ENCODE measurements at regions not wholly inside any gene's neighbourhood (a gene's known extent, or its start where the extent isn't known, plus 50 kb on each side); places are given as distances from the start of the nearest gene placed in this dataset.

DNA sequence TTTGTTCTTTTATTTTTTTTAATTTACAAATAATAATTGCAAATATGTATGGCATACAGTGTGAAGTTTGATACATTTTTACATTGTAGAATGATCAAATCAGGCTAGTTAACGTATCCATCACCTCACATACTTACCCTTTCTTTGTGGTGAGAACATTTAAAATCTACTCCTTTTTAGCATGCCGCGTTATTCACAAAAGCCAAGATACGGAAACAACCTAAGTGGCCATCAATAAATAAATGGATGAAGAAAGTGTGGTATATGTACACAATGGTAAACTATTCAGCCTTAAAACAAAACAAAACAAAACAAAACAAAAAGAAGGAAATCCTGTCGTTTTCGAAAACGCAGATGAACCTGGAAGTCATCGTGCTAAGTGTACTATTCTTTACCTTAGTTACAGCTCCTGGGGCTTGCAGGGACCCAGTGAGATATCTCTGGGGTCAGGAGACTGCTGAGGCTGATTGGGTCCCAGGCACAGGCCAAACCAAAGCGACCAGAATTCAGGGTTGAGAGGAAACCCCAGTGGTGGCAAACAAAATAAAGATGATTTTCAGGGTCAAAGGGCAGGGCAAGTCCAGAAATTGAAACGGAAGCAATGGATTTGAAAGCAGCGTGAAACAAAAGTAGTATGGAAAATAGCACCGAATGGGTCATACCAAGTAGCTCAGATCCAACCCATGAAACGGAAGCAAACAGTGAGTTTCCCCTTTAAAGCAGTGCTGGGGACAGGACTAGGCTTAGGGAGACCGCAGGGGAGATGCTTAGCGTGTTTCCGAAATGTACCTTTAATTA lies 188.2 kb downstream of the PLPP3 start:
- Mint-ChIP-seq H3K4me3 (no peak overlapping the region), H3K27ac (no peak overlapping the region), H3K9me3 (no peaks in the 10 kb centered on the region), H3K36me3 (ENCODE audit: low read depth) (no peaks in the 10 kb centered on the region), H3K27me3 (ENCODE audit: low read depth) (no peaks in the 10 kb centered on the region), H3K4me1 (ENCODE audit: low read depth) (no peaks in the 10 kb centered on the region)

DNA sequence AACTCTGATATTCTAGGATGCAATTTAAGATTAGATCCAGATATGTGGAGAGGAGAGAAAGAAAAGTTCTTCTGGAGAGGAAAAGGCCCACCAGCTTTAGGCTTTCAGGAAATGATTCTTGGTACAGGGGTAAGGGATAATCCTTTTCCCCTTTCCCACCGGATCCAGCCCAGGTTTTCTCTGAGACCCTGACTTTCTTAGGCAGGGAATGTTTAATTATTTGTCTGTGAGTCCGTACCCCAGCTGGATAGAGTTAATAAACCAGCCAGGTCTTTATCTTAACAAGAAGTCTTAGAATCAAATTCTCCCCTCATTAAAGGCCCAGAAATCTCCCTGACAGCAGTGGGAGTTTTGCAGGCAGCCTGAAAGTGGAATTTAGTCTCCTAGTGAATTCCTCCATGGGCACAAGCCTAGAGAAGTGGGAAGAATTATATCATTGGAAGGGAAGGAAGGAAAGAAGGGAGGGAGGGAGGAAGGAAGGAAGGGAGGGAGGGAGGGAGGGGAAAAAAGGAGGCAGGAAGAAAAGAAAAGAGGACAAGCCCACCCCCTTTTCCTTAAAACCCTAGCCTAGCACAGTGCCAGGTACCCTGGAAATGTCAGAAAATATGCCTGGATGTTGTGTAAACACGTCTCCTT lies 189.0 kb downstream of the PLPP3 start:
- H3K4me3 Mint-ChIP-seq, result no peak overlapping the region
- H3K27me3 Mint-ChIP-seq (ENCODE audit: low read depth), result no peaks in the 10 kb centered on the region
- H3K36me3 Mint-ChIP-seq (ENCODE audit: low read depth), result no peaks in the 10 kb centered on the region
- H3K9me3 Mint-ChIP-seq, result no peaks in the 10 kb centered on the region
- no peak overlapping the region for H3K27ac Mint-ChIP-seq
- H3K4me1 Mint-ChIP-seq (ENCODE audit: low read depth), result no peaks in the 10 kb centered on the region

DNA sequence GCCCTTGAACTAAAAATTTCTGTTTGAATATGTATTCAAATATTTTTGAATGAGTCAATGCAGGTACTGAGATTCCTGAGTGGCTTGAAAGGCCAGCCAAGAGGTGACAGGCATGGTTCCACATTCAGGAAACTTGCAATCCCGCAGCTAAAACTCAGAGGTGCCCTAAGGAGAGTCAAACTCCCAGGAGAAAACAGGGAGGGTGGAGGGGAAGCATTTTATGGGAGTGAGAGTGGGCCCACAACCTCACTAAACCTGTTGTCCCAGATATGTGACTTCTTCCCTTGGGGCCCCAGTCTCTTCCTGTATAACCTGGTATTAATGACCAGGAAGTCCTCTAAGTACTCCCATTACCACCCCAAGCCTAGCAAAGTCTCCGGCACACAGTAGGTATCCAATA lies 189.6 kb downstream of the PLPP3 start:
- Mint-ChIP-seq H3K36me3 (ENCODE audit: low read depth) (no peaks in the 10 kb centered on the region), H3K27me3 (ENCODE audit: low read depth) (no peaks in the 10 kb centered on the region), H3K4me3 (no peak overlapping the region), H3K27ac (no peak overlapping the region), H3K9me3 (no peaks in the 10 kb centered on the region), H3K4me1 (ENCODE audit: low read depth) (no peaks in the 10 kb centered on the region)

DNA sequence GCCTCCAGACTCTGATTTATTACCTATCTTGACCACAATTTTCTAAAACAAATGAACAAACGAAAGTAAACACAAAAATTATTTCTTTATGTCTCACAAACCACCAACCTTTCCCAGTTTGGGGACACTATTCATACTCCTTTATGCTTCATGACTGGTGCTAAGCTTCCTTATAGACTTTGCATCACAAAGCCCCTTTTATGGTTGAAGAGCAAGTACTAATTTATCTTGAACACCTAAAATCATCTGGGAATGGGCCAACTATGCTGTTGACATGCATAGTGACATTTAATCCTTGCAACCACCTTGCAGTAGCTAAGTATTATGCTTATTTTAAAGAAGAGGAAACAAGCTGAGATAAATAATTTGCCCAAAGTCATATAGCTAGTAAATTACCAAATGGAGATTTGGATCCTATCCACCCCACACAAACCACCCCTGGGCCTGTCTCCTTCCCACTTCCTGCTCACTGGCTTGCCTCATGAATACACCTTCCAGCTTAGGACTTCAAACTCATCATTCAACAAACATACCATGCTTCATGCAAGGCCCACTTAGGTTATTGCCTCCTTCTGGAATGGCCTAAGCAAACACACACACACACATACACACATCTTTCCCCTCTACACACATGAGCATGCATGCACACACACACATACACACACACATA lies 192.2 kb downstream of the PLPP3 start:
- H3K9me3 Mint-ChIP-seq, result no peaks in the 10 kb centered on the region

DNA sequence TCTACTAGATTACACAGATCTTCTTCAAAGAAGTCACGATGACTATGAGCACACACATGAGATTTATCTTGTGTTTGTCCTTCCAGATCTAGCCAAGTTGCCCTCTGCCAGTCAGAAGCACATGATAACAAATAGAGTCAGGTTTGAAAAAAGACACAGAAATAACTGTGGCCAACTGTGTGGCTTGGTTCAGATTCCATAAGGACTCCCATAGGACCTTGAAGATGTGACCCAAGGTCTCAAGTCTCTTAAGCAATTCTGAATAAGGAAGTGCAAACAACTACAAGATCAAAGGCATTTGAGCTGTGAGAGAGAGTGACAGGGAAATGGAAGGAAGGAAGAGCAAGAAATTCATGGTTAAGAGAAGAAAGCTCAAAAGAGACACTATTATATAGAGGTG lies 194.0 kb downstream of the PLPP3 start:
- Mint-ChIP-seq H3K27me3 (ENCODE audit: low read depth) (no peaks in the 10 kb centered on the region), H3K9me3 (no peaks in the 10 kb centered on the region), H3K27ac (no peak overlapping the region), H3K4me1 (ENCODE audit: low read depth) (no peaks in the 10 kb centered on the region), H3K4me3 (no peak overlapping the region), H3K36me3 (ENCODE audit: low read depth) (no peaks in the 10 kb centered on the region)

More for the DNA sequence above, 192.2 kb downstream of the PLPP3 start:
- no peaks in the 10 kb centered on the region for H3K4me1 Mint-ChIP-seq (ENCODE audit: low read depth)
- H3K4me3 Mint-ChIP-seq, result no peak overlapping the region
- no peaks in the 10 kb centered on the region for H3K27me3 Mint-ChIP-seq (ENCODE audit: low read depth)
- H3K27ac Mint-ChIP-seq, result no peak overlapping the region
- no peaks in the 10 kb centered on the region for H3K36me3 Mint-ChIP-seq (ENCODE audit: low read depth)

DNA sequence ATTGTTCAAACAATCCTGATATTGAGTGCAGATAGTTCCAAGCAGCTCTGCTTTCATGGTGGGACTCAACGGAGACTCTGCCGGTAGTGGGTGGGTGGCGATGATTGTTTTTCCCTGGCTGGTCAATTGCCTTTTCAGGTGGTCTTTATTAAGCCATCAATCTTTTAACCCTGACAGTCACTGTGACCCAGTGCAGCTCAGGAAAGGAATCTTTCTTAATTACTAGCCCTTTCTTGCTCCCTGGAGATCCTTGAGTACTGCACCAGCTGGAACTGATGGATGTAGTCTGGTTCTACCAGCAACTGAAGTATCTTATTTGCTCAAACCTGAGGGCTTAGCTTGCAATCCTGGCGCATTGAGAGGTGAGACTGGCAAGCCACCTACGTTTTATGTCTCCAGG lies 196.4 kb downstream of the PLPP3 start:
- Mint-ChIP-seq H3K9me3 (no peaks in the 10 kb centered on the region), H3K4me3 (no peak overlapping the region), H3K27me3 (ENCODE audit: low read depth) (no peaks in the 10 kb centered on the region), H3K36me3 (ENCODE audit: low read depth) (no peaks in the 10 kb centered on the region), H3K27ac (no peak overlapping the region), H3K4me1 (ENCODE audit: low read depth) (no peaks in the 10 kb centered on the region)

DNA sequence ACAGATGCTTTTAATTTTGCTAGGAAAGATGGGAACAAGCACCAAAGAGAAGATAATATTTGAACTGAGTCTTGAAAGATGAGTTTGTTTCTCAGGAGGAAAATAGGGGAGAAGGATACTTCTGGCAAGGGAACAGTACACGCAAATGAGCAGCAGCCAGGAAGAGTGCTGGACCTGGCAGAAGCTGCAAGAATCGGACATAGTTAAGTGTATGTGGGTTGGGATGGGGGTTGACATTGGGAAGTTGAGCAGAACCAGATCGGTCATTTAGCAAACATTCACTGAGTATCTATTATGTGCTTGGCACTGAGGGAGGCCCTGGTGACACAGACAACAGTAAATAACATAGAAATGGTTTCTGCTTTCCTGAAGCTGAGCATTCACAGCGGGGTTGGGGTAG lies 198.8 kb downstream of the PLPP3 start:
- H3K27me3 Mint-ChIP-seq (ENCODE audit: low read depth), result no peaks in the 10 kb centered on the region
- no peaks in the 10 kb centered on the region for H3K36me3 Mint-ChIP-seq (ENCODE audit: low read depth)
- H3K9me3 Mint-ChIP-seq, result no peaks in the 10 kb centered on the region
- no peak overlapping the region for H3K4me3 Mint-ChIP-seq
- no peak overlapping the region for H3K27ac Mint-ChIP-seq
- no peaks in the 10 kb centered on the region for H3K4me1 Mint-ChIP-seq (ENCODE audit: low read depth)

DNA sequence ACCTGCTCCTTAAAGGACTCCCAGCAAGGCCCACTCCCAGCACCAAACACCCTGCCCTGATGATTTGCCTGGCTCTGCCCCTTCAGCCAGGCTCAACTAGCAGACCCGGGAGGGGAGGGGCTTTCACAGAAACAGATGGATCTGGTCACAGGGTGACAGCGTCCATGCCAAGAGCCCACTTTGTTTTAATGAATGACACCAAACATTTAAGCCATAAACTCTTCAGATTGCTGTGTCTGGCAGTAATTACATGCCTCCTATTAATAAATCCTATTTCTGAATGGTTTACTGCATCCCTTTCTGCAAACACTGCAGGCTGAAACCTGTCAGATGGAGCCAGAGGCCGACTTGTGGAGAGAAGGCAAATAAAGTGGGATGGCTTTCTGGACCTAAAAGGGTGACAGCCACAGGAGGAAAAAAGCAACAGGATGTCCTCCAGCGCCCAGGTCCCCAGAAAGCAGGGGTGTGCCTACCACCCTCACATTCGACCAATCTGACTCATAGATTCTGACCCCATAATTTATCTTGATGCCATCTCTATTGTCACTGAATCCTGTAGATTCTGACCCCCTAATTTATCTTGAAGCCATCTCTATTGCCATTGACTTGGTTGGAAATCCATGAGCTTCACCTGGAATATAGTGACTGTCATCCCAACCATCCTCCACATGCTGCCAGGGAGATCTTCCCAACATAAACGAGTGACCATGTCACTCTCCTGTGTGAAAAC lies 200.9 kb downstream of the PLPP3 start:
- no peak overlapping the region for H3K4me3 Mint-ChIP-seq
- no peaks in the 10 kb centered on the region for H3K9me3 Mint-ChIP-seq
- H3K27ac Mint-ChIP-seq, result no peak overlapping the region
- H3K27me3 Mint-ChIP-seq (ENCODE audit: low read depth), result no peaks in the 10 kb centered on the region
- no peaks in the 10 kb centered on the region for H3K4me1 Mint-ChIP-seq (ENCODE audit: low read depth)
- no peaks in the 10 kb centered on the region for H3K36me3 Mint-ChIP-seq (ENCODE audit: low read depth)

DNA sequence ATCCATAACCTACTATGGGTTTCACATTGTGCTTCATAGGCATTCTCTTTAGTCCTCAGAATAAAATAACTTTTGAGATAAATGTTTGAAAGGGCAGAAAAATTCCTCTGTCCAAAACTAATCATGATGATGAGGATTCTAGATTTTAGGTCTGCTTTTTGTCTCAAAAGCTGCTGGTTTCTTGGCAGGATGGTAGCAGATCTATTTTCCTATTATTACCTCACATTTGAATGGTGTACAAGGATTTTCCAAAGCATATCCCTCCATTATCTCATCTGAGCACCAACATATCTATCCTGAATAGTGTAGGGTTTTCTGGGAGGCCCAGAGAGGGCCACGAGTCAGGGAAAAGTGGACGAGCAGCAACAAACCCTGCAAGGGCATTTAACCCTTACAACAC lies 201.9 kb downstream of the PLPP3 start:
- Mint-ChIP-seq H3K36me3 (ENCODE audit: low read depth) (no peaks in the 10 kb centered on the region), H3K4me3 (no peak overlapping the region), H3K27me3 (ENCODE audit: low read depth) (no peaks in the 10 kb centered on the region), H3K27ac (no peak overlapping the region), H3K4me1 (ENCODE audit: low read depth) (no peaks in the 10 kb centered on the region), H3K9me3 (no peaks in the 10 kb centered on the region)

DNA sequence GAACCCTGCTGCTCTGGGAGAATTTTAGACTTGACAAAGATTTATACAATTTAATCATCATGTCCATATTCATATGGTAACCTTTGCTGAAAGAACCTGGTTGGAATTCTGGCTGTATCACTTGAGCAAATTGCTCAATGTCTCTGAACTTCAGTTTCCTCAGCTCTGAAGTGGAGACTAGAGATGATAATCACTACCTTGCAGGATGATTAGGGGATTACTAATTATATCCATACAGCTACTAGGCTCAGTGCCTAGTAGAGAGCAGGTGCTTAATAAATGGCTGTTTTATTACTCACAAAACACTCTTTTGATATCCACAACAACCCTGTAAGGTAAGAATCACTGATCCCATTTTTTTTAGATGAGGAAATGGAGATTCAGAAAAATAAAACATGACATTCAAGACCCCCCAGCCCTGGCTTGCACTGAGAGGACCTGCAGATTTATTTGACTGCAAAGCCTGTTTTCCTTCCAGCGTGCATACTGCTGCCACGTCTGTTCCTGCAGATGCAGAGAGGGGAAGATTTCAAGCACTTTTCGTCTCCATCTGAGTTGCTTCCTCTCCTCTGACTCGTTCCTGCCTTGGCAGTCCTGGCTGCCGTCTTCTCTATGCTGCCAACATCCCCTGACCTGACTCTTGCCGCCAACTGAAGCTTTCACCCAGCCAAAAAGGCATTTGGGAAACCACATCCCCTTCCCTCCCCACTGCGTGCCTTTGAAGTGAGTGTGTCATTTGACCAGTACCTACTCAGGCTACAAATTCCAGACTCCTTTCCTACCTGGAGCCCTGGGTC lies 203.0 kb downstream of the PLPP3 start:
- no peak overlapping the region for H3K27ac Mint-ChIP-seq
- H3K27me3 Mint-ChIP-seq (ENCODE audit: low read depth), result no peaks in the 10 kb centered on the region
- H3K4me3 Mint-ChIP-seq, result no peak overlapping the region
- H3K9me3 Mint-ChIP-seq, result no peaks in the 10 kb centered on the region
- no peaks in the 10 kb centered on the region for H3K36me3 Mint-ChIP-seq (ENCODE audit: low read depth)
- no peaks in the 10 kb centered on the region for H3K4me1 Mint-ChIP-seq (ENCODE audit: low read depth)

DNA sequence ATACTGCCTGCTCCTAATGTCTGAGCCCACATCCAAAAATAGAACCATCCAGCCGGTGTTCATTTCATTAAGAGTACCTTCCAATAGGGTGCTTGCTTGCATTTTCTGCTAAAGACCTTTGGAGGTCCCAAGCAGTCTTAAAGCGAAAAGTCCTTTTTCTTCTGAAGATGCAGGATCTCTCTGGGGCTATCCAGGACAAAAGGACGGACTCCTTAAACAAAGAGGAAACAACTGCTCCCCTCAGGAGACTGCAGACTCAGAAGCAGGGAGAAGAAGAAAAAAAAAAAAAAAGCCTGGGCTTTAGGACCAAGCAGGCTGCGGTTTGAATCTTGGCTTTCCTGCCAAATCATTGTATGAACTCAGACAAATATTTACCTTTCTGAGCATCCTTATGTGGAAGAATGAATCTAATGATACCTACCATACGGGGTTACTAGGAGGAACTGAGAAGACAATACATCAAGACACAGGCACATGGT lies 204.0 kb downstream of the PLPP3 start:
- Mint-ChIP-seq H3K4me1 (ENCODE audit: low read depth) (no peaks in the 10 kb centered on the region), H3K27ac (no peak overlapping the region), H3K9me3 (no peaks in the 10 kb centered on the region), H3K36me3 (ENCODE audit: low read depth) (no peaks in the 10 kb centered on the region), H3K27me3 (ENCODE audit: low read depth) (no peaks in the 10 kb centered on the region), H3K4me3 (no peak overlapping the region)

DNA sequence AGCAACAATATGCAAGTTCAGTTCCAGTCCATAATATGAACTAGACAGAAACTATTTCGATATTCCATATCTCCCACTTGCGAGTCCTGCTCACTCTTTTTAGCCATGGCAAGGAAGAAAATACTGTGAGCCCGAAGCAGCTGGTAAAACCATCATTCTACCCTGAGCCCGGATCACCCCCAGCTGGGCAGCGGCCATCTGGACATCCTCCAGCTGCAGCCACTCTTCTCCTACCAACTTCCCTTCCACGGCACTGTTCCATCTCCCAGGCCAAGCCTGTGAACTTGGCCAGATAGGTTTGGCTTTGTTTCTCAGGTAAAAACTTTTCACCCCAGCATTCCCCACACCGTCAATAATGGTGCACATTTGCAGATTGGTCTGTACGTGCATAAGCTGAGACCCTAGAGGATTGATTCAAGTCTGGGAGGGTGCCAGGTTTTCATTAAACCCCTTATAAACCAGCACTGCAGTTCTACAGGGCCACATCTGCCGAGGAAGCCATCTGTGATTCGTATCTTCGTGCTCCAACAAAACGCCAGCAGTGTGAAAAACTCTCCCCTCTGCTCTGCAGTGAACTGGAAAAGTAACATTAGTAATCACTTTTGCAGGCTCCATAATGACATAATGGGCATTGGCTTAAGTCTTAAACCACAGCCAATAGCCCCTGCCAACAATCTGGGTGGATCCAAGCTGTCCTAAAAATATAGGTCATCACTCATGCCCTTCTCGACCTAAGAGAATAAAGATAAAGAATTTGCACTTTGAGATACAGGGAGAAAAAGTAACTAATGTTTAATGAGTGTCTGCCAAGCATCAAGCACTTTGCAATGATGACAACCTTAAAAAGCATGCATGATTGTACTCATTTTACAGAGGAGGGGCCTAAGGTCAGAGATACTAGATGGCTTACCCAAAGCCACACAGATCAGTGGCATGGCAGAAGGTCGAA lies 205.1 kb downstream of the PLPP3 start:
- H3K36me3 Mint-ChIP-seq (ENCODE audit: low read depth), result no peaks in the 10 kb centered on the region
- no peaks in the 10 kb centered on the region for H3K4me1 Mint-ChIP-seq (ENCODE audit: low read depth)
- H3K9me3 Mint-ChIP-seq, result no peaks in the 10 kb centered on the region
- no peak overlapping the region for H3K4me3 Mint-ChIP-seq
- H3K27ac Mint-ChIP-seq, result no peak overlapping the region
- H3K27me3 Mint-ChIP-seq (ENCODE audit: low read depth), result no peaks in the 10 kb centered on the region

DNA sequence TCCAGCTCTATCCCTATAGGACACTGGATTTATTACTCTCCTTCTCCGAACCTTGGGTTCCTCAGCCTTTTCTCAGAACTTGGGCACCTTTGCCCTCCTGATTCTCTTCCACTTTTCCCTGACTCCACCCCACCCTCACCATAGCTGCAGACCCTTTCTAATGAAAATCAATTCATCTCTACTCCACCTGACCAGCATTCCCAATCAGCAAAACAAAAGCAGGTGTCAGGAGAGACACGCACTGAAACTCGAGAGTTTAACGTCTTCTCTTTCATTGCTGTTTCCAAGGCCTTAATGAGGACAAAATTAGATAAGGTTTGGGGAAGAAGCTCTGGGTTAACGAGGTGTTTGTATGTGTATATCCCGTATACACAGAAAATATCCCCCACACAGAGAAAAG lies 208.8 kb downstream of the PLPP3 start:
- Mint-ChIP-seq H3K27me3 (ENCODE audit: low read depth) (no peaks in the 10 kb centered on the region), H3K27ac (no peak overlapping the region), H3K4me1 (ENCODE audit: low read depth) (no peaks in the 10 kb centered on the region), H3K9me3 (no peaks in the 10 kb centered on the region), H3K4me3 (no peak overlapping the region), H3K36me3 (ENCODE audit: low read depth) (no peaks in the 10 kb centered on the region)

Measured in T-helper 1 cell treated with Interleukin-12 subunit alpha and Interleukin-12 subunit beta and Interleukin-4 antibody, amounts not matched to agents 30 μg/mL and 1 μg/mL, for 36 hours (primary cell).